ENCODE measurements at regions not wholly inside any gene's neighbourhood (a gene's known extent, or its start where the extent isn't known, plus 50 kb on each side); places are given as distances from the start of the nearest gene placed in this dataset.
"Not testable (repeated sequence)": the region's sequence is repeated elsewhere in the genome, so short reads cannot be mapped to it uniquely, and the experiment has no call there.

DNA sequence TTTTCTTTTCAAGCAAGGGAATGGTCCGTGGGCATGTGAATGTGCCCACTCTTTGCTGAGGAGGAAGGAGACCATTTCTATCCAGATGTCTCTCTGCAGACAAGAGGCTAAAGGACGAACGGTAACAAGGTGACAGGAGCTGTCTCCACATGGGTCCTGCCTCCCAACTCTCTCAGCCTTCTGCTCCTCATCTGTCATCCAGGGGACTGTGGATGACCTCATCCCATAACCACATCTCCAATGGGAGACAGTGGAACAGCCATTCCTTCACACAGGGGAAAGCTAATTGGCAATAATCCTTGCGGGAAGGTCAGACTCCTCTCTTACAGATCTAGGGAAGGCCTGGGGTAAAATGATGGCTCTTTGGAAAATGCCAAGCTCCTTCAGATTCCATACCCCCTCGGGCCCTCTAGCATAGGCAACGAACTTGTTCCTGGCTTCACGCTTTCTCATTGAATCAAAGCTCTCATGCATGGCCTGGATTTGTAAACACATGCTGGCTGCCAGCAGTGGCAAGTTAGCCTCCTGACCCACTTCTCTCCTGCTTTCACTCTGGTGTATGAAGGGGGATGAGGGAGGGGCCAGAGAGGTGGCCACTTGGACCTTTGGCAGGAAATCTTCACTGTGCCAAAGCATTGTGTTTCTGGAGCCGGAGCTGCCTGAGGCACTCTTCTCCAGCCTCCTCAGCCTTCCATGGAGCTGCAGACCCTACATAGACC, 65.8 kb upstream of the IKBKE start:
- H3K79me2 ChIP-seq (ENCODE audit: control insufficient read depth in 1 of 2, insufficient read depth in 2 of 2, low read length in 2 of 2); H3K9me3 ChIP-seq (ENCODE audit: insufficient read depth in 2 of 2, low read depth in 1 of 2, low read length in 1 of 2); H3K23ac ChIP-seq (ENCODE audit: insufficient read length); H4K8ac ChIP-seq (ENCODE audit: extremely low read depth, insufficient read depth, low read length); H2BK120ac ChIP-seq (replicated peaks; ENCODE audit: low read depth, low read length); FAIRE-seq; H4K20me1 ChIP-seq (replicated peaks in 1 of 2; ENCODE audit: control insufficient read depth in 1 of 2, insufficient read depth in 2 of 2, low read length in 2 of 2); H2AFZ ChIP-seq (ENCODE audit: low read length); H3K14ac ChIP-seq (ENCODE audit: insufficient read length); H3K4me3 ChIP-seq (ENCODE audit: extremely low read depth in 1 of 4, insufficient read depth in 2 of 4, low read depth in 3 of 4, low read length in 4 of 4); H3K23me2 ChIP-seq (ENCODE audit: low read depth, low read length); H3K27ac ChIP-seq (ENCODE audit: low read depth, low read length); H3K27me3 ChIP-seq (replicated peaks in 1 of 4; ENCODE audit: control insufficient read depth in 3 of 4, extremely low read depth in 1 of 4, insufficient read depth in 3 of 4, low read length in 3 of 4); H3K79me1 ChIP-seq (ENCODE audit: low read depth, low read length); H2BK5ac ChIP-seq (ENCODE audit: low read depth, low read length); H3K4ac ChIP-seq (replicated peaks; ENCODE audit: insufficient read length, low read depth, low read length); H3K4me2 ChIP-seq (ENCODE audit: insufficient read depth in 1 of 2, low read depth in 2 of 2, low read length in 2 of 2); H4K91ac ChIP-seq (replicated peaks; ENCODE audit: insufficient read length, low read length); H3K36me3 ChIP-seq (ENCODE audit: control insufficient read depth in 2 of 4, insufficient read depth in 4 of 4, low read length in 3 of 4); H3K56ac ChIP-seq (replicated peaks; ENCODE audit: insufficient read length, low read depth, low read length); H2BK12ac ChIP-seq (ENCODE audit: low read depth, low read length); H2BK15ac ChIP-seq (ENCODE audit: low read length); H3K9ac ChIP-seq (replicated peaks in 1 of 4; ENCODE audit: extremely low read depth in 1 of 4, low read depth in 3 of 4, low read length in 3 of 4); H3K4me1 ChIP-seq (replicated peaks in 1 of 4; ENCODE audit: control insufficient read depth in 3 of 4, insufficient read depth in 4 of 4, low read length in 3 of 4); POLR2A ChIA-PET (ENCODE audit: partially characterized antibody); DNase-seq (ENCODE audit: low read depth in 1 of 2, low spot score in 2 of 2); H2AK5ac ChIP-seq (ENCODE audit: low read depth, low read length); CTCF ChIA-PET (ENCODE audit: partially characterized antibody); H2BK20ac ChIP-seq (ENCODE audit: low read length); H4K5ac ChIP-seq (ENCODE audit: insufficient read length, low read depth, low read length); H3K18ac ChIP-seq (ENCODE audit: extremely low read depth, low read length): not testable (repeated sequence)
- WGBS, 2 experiments (ENCODE audit: extremely low coverage in 1 of 2, insufficient coverage in 1 of 2, insufficient read length in 1 of 2, insufficient replicate concordance in 2 of 2, low coverage in 1 of 2, low lambda C conversion rate in 2 of 2, missing lambda C conversion rate in 1 of 2) = 82% methylated on average over 5 of the region's 8 CpGs; no CpG with 5 or more reads in 1 of the 2 experiments

- H3K79me2 ChIP-seq (ENCODE audit: control insufficient read depth in 1 of 2, insufficient read depth in 2 of 2, low read length in 2 of 2); H3K23me2 ChIP-seq (ENCODE audit: low read depth, low read length); H3K4me1 ChIP-seq (replicated peaks in 1 of 4; ENCODE audit: control insufficient read depth in 3 of 4, insufficient read depth in 4 of 4, low read length in 3 of 4); FAIRE-seq; H3K36me3 ChIP-seq (ENCODE audit: control insufficient read depth in 2 of 4, insufficient read depth in 4 of 4, low read length in 3 of 4); H2BK12ac ChIP-seq (ENCODE audit: low read depth, low read length); H2AK5ac ChIP-seq (ENCODE audit: low read depth, low read length); H3K56ac ChIP-seq (replicated peaks; ENCODE audit: insufficient read length, low read depth, low read length); H3K27ac ChIP-seq (ENCODE audit: low read depth, low read length); DNase-seq (ENCODE audit: low read depth in 1 of 2, low spot score in 2 of 2); H3K9ac ChIP-seq (replicated peaks in 1 of 4; ENCODE audit: extremely low read depth in 1 of 4, low read depth in 3 of 4, low read length in 3 of 4); H4K20me1 ChIP-seq (replicated peaks in 1 of 2; ENCODE audit: control insufficient read depth in 1 of 2, insufficient read depth in 2 of 2, low read length in 2 of 2); H3K27me3 ChIP-seq (replicated peaks in 1 of 4; ENCODE audit: control insufficient read depth in 3 of 4, extremely low read depth in 1 of 4, insufficient read depth in 3 of 4, low read length in 3 of 4); H3K4me3 ChIP-seq (ENCODE audit: extremely low read depth in 1 of 4, insufficient read depth in 2 of 4, low read depth in 3 of 4, low read length in 4 of 4); H2BK5ac ChIP-seq (ENCODE audit: low read depth, low read length); H2BK15ac ChIP-seq (ENCODE audit: low read length); H3K79me1 ChIP-seq (ENCODE audit: low read depth, low read length); H2BK120ac ChIP-seq (replicated peaks; ENCODE audit: low read depth, low read length); H4K5ac ChIP-seq (ENCODE audit: insufficient read length, low read depth, low read length); CTCF ChIA-PET (ENCODE audit: partially characterized antibody); H4K91ac ChIP-seq (replicated peaks; ENCODE audit: insufficient read length, low read length); H3K4ac ChIP-seq (replicated peaks; ENCODE audit: insufficient read length, low read depth, low read length); H3K4me2 ChIP-seq (ENCODE audit: insufficient read depth in 1 of 2, low read depth in 2 of 2, low read length in 2 of 2); H3K14ac ChIP-seq (ENCODE audit: insufficient read length); H3K9me3 ChIP-seq (ENCODE audit: insufficient read depth in 2 of 2, low read depth in 1 of 2, low read length in 1 of 2); H3K18ac ChIP-seq (ENCODE audit: extremely low read depth, low read length); POLR2A ChIA-PET (ENCODE audit: partially characterized antibody); H2AFZ ChIP-seq (ENCODE audit: low read length); H4K8ac ChIP-seq (ENCODE audit: extremely low read depth, insufficient read depth, low read length); H3K23ac ChIP-seq (ENCODE audit: insufficient read length); H2BK20ac ChIP-seq (ENCODE audit: low read length): not testable (repeated sequence)
- WGBS, 2 experiments (ENCODE audit: extremely low coverage in 1 of 2, insufficient coverage in 1 of 2, insufficient read length in 1 of 2, insufficient replicate concordance in 2 of 2, low coverage in 1 of 2, low lambda C conversion rate in 2 of 2, missing lambda C conversion rate in 1 of 2) = no CpG with 5 or more reads among the region's 7 CpGs
Measured at GRCh38 chr1:206405282-206405681, 65.0 kb upstream of the IKBKE start.

All from H1 (cell line).